Fibroblast of pulmonary artery (primary cell): ENCODE measurements at regions not wholly inside any gene's neighbourhood (a gene's known extent, or its start where the extent isn't known, plus 50 kb on each side); places are given as distances from the start of the nearest gene placed in this dataset.

Source experiments
- DNase-seq: peaks from one replicate; pipeline ENCODE4 v3.0.0-alpha.2; 2010; ENCODE audit warnings: low read depth
- H3K4me3 ChIP-seq: replicated peaks from 2 replicates; pipeline ENCODE4 v1.5.1; 2011; ENCODE audit warnings: low read depth, mild to moderate bottlenecking, control low read depth, low read length, moderate library complexity
- CTCF ChIP-seq: IDR thresholded peaks from 2 replicates; pipeline ENCODE4 v1.5.1; 2011; ENCODE audit warnings: mild to moderate bottlenecking, control low read depth, low read length, inconsistent platforms; ENCODE audit errors: missing control alignments

- DNase-seq: peak; percentile 6
- no peak overlapping the region for H3K4me3 ChIP-seq
- TF ChIP-seq CTCF: no peak
Observed at GRCh38 chr3:24595796-24596195, 101.1 kb upstream of the THRB start.

GRCh38 chr3:24596626-24597025, 102.0 kb upstream of the THRB start:
- no peak for TF ChIP-seq CTCF
- DNase-seq: no peak
- no peak overlapping the region for H3K4me3 ChIP-seq

GRCh38 chr3:24598695-24599470, 104.2 kb upstream of the THRB start:
- H3K4me3 ChIP-seq: no peak overlapping the region
- DNase-seq: peak; percentile 48
- no peak for TF ChIP-seq CTCF

- no peak overlapping the region for H3K4me3 ChIP-seq
- TF ChIP-seq CTCF: no peak
- no peak for DNase-seq
Observed at GRCh38 chr3:24601066-24601939, 106.7 kb upstream of the THRB start.

GRCh38 chr3:24604215-24604614, 109.6 kb upstream of the THRB start:
- TF ChIP-seq CTCF: no peak
- no peak for DNase-seq
- no peak overlapping the region for H3K4me3 ChIP-seq

GRCh38 chr3:24605511-24606028, 110.9 kb upstream of the THRB start:
- TF ChIP-seq CTCF: no peak
- DNase-seq: no peak

More at GRCh38 chr3:24605511-24606028, 110.9 kb upstream of the THRB start:
- H3K4me3 ChIP-seq: no peak overlapping the region
